ENCODE measurements at regions not wholly inside any gene's neighbourhood (a gene's known extent, or its start where the extent isn't known, plus 50 kb on each side); places are given as distances from the start of the nearest gene placed in this dataset.

- no peak for DNase-seq (ENCODE audit: low read depth)
- no peak overlapping the region for H3K4me3 ChIP-seq (ENCODE audit: low read depth, low read length)
- TF ChIP-seq, protein P1, sequence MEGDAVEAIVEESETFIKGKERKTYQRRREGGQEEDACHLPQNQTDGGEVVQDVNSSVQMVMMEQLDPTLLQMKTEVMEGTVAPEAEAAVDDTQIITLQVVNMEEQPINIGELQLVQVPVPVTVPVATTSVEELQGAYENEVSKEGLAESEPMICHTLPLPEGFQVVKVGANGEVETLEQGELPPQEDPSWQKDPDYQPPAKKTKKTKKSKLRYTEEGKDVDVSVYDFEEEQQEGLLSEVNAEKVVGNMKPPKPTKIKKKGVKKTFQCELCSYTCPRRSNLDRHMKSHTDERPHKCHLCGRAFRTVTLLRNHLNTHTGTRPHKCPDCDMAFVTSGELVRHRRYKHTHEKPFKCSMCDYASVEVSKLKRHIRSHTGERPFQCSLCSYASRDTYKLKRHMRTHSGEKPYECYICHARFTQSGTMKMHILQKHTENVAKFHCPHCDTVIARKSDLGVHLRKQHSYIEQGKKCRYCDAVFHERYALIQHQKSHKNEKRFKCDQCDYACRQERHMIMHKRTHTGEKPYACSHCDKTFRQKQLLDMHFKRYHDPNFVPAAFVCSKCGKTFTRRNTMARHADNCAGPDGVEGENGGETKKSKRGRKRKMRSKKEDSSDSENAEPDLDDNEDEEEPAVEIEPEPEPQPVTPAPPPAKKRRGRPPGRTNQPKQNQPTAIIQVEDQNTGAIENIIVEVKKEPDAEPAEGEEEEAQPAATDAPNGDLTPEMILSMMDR (conservative IDR thresholded peaks at IDR 0.05; ENCODE audit: low read depth, low read length), result no peak
Observed at GRCh38 chr7:50872437-50872836, 89.7 kb upstream of the GRB10 start.

DNA sequence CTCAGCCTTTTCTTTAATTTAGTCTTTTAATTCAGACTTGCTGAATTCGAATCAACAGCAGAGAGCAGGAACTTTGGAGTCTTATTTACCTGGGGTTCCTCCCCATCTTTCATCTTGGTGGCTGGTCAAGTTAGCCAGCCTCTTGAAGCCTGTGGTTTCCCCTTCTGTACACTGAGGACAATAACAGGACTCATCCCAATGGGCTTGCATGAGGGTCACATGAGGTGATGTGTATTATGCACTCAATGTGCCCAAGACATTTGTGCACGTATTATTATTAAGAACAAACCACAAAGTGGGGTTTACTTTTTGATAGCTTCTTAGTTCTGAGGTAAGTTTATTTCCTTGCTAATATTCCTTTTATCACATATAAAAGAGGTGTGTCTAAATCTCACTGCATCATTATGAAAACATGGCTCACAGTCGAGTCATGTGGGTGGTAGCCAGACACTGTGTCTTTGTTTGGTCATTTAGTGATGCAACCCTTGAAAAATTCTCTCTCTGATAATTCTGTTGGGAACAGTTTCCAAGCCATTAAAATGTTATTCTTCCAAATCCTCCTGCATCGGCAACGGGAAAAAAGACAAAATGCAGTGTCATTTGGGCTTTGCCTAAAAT lies 86.5 kb upstream of the GRB10 start:
- DNase-seq (ENCODE audit: low read depth), result peak; percentile 73
- TF ChIP-seq, protein P1 (conservative IDR thresholded peaks at IDR 0.05; ENCODE audit: low read depth, low read length), result no peak
- no peak overlapping the region for H3K4me3 ChIP-seq (ENCODE audit: low read depth, low read length)

- TF ChIP-seq, protein P1 (conservative IDR thresholded peaks at IDR 0.05; ENCODE audit: low read depth, low read length), result no peak
- H3K4me3 ChIP-seq (ENCODE audit: low read depth, low read length), result no peak overlapping the region
- peak; percentile 2 for DNase-seq (ENCODE audit: low read depth)
Observed at GRCh38 chr7:50868426-50869100, 85.9 kb upstream of the GRB10 start.

DNA sequence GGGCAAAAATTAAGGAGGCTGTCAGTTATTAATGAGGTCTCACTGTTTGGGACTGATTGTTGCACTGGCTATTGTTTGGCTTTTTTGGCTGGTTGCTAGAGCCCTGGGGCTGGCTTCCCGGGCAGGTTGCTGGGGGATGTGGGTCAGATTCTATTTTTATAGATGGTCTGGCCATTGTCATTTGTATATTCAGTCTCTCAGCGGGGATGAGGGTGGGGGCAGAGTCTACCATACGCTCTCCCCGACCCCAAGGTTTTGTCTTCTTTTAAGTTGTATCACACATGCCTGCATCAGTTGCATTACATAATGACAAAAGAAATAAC lies 84.3 kb upstream of the GRB10 start:
- TF ChIP-seq, protein P1 (conservative IDR thresholded peaks at IDR 0.05; ENCODE audit: low read depth, low read length), result no peak
- no peak overlapping the region for H3K4me3 ChIP-seq (ENCODE audit: low read depth, low read length)
- DNase-seq (ENCODE audit: low read depth), result no peak

GRCh38 chr7:50866343-50867033 lies 83.8 kb upstream of the GRB10 start:
- TF ChIP-seq, protein P1 (conservative IDR thresholded peaks at IDR 0.05; ENCODE audit: low read depth, low read length), result no peak
- H3K4me3 ChIP-seq (ENCODE audit: low read depth, low read length), result no peak overlapping the region
- no peak for DNase-seq (ENCODE audit: low read depth)

DNA sequence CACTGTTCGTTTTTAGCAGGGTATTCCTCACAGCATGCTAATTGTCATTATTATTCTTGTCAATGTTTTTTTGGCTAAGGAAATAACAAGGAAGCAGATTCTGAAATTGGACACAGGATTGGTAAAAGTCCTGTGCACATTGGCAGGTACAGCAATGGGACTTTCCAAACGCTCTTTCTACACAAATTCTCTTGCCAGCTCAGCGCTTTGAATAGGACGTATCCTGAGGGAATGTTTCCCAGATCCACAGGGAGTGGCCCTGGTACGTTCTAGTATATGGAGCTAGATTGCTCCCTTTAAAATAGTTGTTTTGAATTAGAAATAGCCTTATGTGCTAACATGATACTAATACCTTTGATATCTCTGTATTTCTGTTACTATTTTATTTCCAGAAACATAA lies 82.8 kb upstream of the GRB10 start:
- H3K4me3 ChIP-seq (ENCODE audit: low read depth, low read length), result no peak overlapping the region
- TF ChIP-seq, protein P1 (conservative IDR thresholded peaks at IDR 0.05; ENCODE audit: low read depth, low read length), result no peak
- no peak for DNase-seq (ENCODE audit: low read depth)

Data from choroid plexus epithelial cell (primary cell).